Testis (tissue), 2 donors: ENCODE measurements at regions not wholly inside any gene's neighbourhood (a gene's known extent, or its start where the extent isn't known, plus 50 kb on each side); places are given as distances from the start of the nearest gene placed in this dataset.

Experiments used
- CTCF ChIP-seq, 3 experiments: fragments of 450-650 bp in 2 of 3; fragments of 200-600 bp in 1 of 3; sonication (generic) in 1 of 3; IDR thresholded peaks; one replicate each; pipeline ENCODE4 v1.5.1; 2016 to 2019; ENCODE audit warnings: antibody characterized with exemption in 3 of 3, mild to moderate bottlenecking in 2 of 3, moderate library complexity in 1 of 3
- POLR2A ChIP-seq: fragments of 450-650 bp; IDR thresholded peaks from one replicate; pipeline ENCODE4 v1.6.1; 2017; ENCODE audit warnings: antibody characterized with exemption, mild to moderate bottlenecking, moderate library complexity

- TF ChIP-seq CTCF (IDR thresholded peaks at IDR 0.05) (no peak), POLR2A (no peak)
These were observed 168.6 kb upstream of the SHH start for GRCh38 chr7:155980841-155981240.
